ENCODE measurements at regions not wholly inside any gene's neighbourhood (a gene's known extent, or its start where the extent isn't known, plus 50 kb on each side); places are given as distances from the start of the nearest gene placed in this dataset.

- no peaks in the 10 kb centered on the region for H3K79me2 ChIP-seq (ENCODE audit: control insufficient read depth in 1 of 2, insufficient read depth in 2 of 2, low read length in 2 of 2)
- no peaks in the 10 kb centered on the region for H3K79me1 ChIP-seq (ENCODE audit: low read depth, low read length)
- ChIA-PET POLR2A (ENCODE audit: partially characterized antibody) (no interaction called here), CTCF (ENCODE audit: partially characterized antibody) (no interaction called here)
- no peak overlapping the region for H3K18ac ChIP-seq (ENCODE audit: extremely low read depth, low read length)
- H3K9ac ChIP-seq (replicated peaks in 1 of 4; ENCODE audit: extremely low read depth in 1 of 4, low read depth in 3 of 4, low read length in 3 of 4), result no peak overlapping the region
- no peaks in the 10 kb centered on the region for H3K9me3 ChIP-seq (ENCODE audit: insufficient read depth in 2 of 2, low read depth in 1 of 2, low read length in 1 of 2)
- no peaks in the 10 kb centered on the region for H3K23me2 ChIP-seq (ENCODE audit: low read depth, low read length)
- H4K8ac ChIP-seq (ENCODE audit: extremely low read depth, insufficient read depth, low read length), result no peak overlapping the region
- no peaks in the 10 kb centered on the region for H3K36me3 ChIP-seq (ENCODE audit: control insufficient read depth in 2 of 4, insufficient read depth in 4 of 4, low read length in 3 of 4)
- no peak for TF ChIP-seq BRCA1 (IDR thresholded peaks at IDR 0.05; ENCODE audit: low read depth, low read length)
- no peak for TF ChIP-seq ZNF274 (IDR thresholded peaks at IDR 0.05; ENCODE audit: borderline replicate concordance, extremely low read depth, low read length)
- TF ChIP-seq JUND (IDR thresholded peaks at IDR 0.05; ENCODE audit: low read length), result no peak
- no peak for TF ChIP-seq TBP (IDR thresholded peaks at IDR 0.05; ENCODE audit: low read depth, low read length)
- no peak overlapping the region for H3K56ac ChIP-seq (replicated peaks; ENCODE audit: insufficient read length, low read depth, low read length)
- H3K14ac ChIP-seq (ENCODE audit: insufficient read length), result no peak overlapping the region
- no peak overlapping the region for H2BK5ac ChIP-seq (ENCODE audit: low read depth, low read length)
- WGBS, 2 experiments (ENCODE audit: extremely low coverage in 1 of 2, insufficient coverage in 1 of 2, insufficient read length in 1 of 2, insufficient replicate concordance in 2 of 2, low coverage in 1 of 2, low lambda C conversion rate in 2 of 2, missing lambda C conversion rate in 1 of 2), result 86% methylated on average over 2 of the region's 2 CpGs; no CpG with 5 or more reads in 1 of the 2 experiments
- H2BK12ac ChIP-seq (ENCODE audit: low read depth, low read length), result no peak overlapping the region
- no peak overlapping the region for H4K91ac ChIP-seq (replicated peaks; ENCODE audit: insufficient read length, low read length)
- no peak overlapping the region for H3K4me3 ChIP-seq (ENCODE audit: extremely low read depth in 1 of 4, insufficient read depth in 2 of 4, low read depth in 3 of 4, low read length in 4 of 4)
- no peaks in the 10 kb centered on the region for H4K20me1 ChIP-seq (replicated peaks in 1 of 2; ENCODE audit: control insufficient read depth in 1 of 2, insufficient read depth in 2 of 2, low read length in 2 of 2)
- no peak overlapping the region for H2AK5ac ChIP-seq (ENCODE audit: low read depth, low read length)
- no peak overlapping the region for H2BK20ac ChIP-seq (ENCODE audit: low read length)
- no peak overlapping the region for H3K4ac ChIP-seq (replicated peaks; ENCODE audit: insufficient read length, low read depth, low read length)
- H2BK120ac ChIP-seq (replicated peaks; ENCODE audit: low read depth, low read length), result no peak overlapping the region
- no peaks in the 10 kb centered on the region for H3K27me3 ChIP-seq (replicated peaks in 1 of 4; ENCODE audit: control insufficient read depth in 3 of 4, extremely low read depth in 1 of 4, insufficient read depth in 3 of 4, low read length in 3 of 4)
- H2BK15ac ChIP-seq (ENCODE audit: low read length), result no peak overlapping the region
- H3K4me2 ChIP-seq (ENCODE audit: insufficient read depth in 1 of 2, low read depth in 2 of 2, low read length in 2 of 2), result no peak overlapping the region
- no peaks in the 10 kb centered on the region for H3K4me1 ChIP-seq (replicated peaks in 1 of 4; ENCODE audit: control insufficient read depth in 3 of 4, insufficient read depth in 4 of 4, low read length in 3 of 4)
- no peak overlapping the region for H4K5ac ChIP-seq (ENCODE audit: insufficient read length, low read depth, low read length)
- no peak for DNase-seq (ENCODE audit: low read depth in 1 of 2, low spot score in 2 of 2)
- no peak overlapping the region for H2AFZ ChIP-seq (ENCODE audit: low read length)
- no peak overlapping the region for H3K23ac ChIP-seq (ENCODE audit: insufficient read length)
- no peak for FAIRE-seq
- H3K27ac ChIP-seq (ENCODE audit: low read depth, low read length), result no peak overlapping the region
Observed at GRCh38 chr10:108633046-108633445, 1290.3 kb downstream of the XPNPEP1 start.
